Breast epithelium (tissue), 4 donors: ENCODE measurements at regions not wholly inside any gene's neighbourhood (a gene's known extent, or its start where the extent isn't known, plus 50 kb on each side); places are given as distances from the start of the nearest gene placed in this dataset.

Experiments used
- DNase-seq, 2 donors: peaks; one replicate each; pipeline ENCODE4 v3.0.0-alpha.2; 2019; ENCODE audit warnings: low spot score in 2 of 2
- H3K27ac ChIP-seq, 2 donors: fragments of 200-600 bp; sonication (generic) in 1 of 2; one replicate each; pipeline ENCODE4 v1.5.1; 2016 to 2019; ENCODE audit warnings: mild to moderate bottlenecking in 1 of 2
- H3K27me3 ChIP-seq, 2 donors: fragments of 200-600 bp; sonication (generic) in 1 of 2; one replicate each; pipeline versions ENCODE4 v1.5.1 to v1.6.0; 2017 to 2019; ENCODE audit warnings: control low read depth in 1 of 2, mild to moderate bottlenecking in 1 of 2
- H3K36me3 ChIP-seq: fragments of 200-600 bp; one replicate; pipeline ENCODE4 v1.5.1; 2019
- H3K4me1 ChIP-seq, 2 donors: fragments of 200-600 bp; sonication (generic); one replicate each; pipeline ENCODE4 v1.5.1; 2016 to 2019; ENCODE audit warnings: control low read depth in 1 of 2
- H3K4me3 ChIP-seq, 3 donors: fragments of 200-600 bp; sonication (generic); 1 replicate in 2 of 3; 2 replicates in 1 of 3; pipeline ENCODE4 v1.5.1; 2016 to 2019; ENCODE audit warnings: mild to moderate bottlenecking in 3 of 3, moderate library complexity in 2 of 3
- H3K9me3 ChIP-seq, 2 donors: fragments of 200-600 bp; sonication (generic) in 1 of 2; one replicate each; pipeline ENCODE4 v1.5.1; 2016 to 2019; ENCODE audit warnings: control low read depth in 1 of 2
- POLR2A ChIP-seq: fragments of 450-650 bp; IDR thresholded peaks from one replicate; pipeline ENCODE4 v1.6.1; 2016; ENCODE audit warnings: antibody characterized with exemption, mild to moderate bottlenecking, moderate library complexity
- POLR2AphosphoS5 ChIP-seq, 3 donors: sonication (generic); formaldehyde crosslinking; IDR thresholded peaks; one replicate each; pipeline ENCODE4 v1.6.1; 2017; ENCODE audit warnings: antibody characterized with exemption in 3 of 3
- intact Hi-C: fragments of 100-400 bp; cut with DNase I; formaldehyde crosslinking; loops from one replicate; pipeline ENCODE4 v1.15.1; 2023; ENCODE audit warnings: low total_unique reads
- TF ChIP-seq, protein P1 (sequence below), 3 donors: fragments of 450-650 bp; IDR thresholded peaks; one replicate each; pipeline ENCODE4 v1.5.1; 2016 to 2017; ENCODE audit warnings: antibody characterized with exemption in 3 of 3, mild to moderate bottlenecking in 3 of 3, moderate library complexity in 3 of 3

DNA sequence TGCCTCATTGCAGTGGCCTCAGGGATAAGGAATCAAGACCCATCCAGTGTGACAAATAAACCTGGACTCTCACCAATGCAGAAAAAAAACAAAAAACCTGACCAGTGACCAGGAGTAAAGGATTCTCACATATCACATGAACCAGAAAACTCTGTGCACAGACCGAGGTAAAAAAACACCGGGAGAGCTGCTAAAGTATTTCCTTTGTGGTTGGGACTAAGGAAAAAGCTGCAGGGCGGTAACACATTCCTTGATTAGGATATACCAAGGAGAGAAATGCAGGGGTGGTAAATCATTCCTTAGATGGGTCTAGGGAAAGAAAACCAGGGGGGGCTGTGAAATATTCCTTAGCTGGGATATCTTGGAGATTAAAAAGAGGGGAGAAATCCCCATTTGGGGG, 64.8 kb upstream of the ZNF85 start:
- H3K27me3 ChIP-seq: no peaks in the 10 kb centered on the region
- no peaks in the 10 kb centered on the region for H3K36me3 ChIP-seq
- no peak overlapping the region for H3K4me3 ChIP-seq
- DNase-seq: no peak
- no peaks in the 10 kb centered on the region for H3K4me1 ChIP-seq
- no peak for TF ChIP-seq POLR2A
- TF ChIP-seq POLR2AphosphoS5 (IDR thresholded peaks at IDR 0.05): no peak
- TF ChIP-seq, protein P1, sequence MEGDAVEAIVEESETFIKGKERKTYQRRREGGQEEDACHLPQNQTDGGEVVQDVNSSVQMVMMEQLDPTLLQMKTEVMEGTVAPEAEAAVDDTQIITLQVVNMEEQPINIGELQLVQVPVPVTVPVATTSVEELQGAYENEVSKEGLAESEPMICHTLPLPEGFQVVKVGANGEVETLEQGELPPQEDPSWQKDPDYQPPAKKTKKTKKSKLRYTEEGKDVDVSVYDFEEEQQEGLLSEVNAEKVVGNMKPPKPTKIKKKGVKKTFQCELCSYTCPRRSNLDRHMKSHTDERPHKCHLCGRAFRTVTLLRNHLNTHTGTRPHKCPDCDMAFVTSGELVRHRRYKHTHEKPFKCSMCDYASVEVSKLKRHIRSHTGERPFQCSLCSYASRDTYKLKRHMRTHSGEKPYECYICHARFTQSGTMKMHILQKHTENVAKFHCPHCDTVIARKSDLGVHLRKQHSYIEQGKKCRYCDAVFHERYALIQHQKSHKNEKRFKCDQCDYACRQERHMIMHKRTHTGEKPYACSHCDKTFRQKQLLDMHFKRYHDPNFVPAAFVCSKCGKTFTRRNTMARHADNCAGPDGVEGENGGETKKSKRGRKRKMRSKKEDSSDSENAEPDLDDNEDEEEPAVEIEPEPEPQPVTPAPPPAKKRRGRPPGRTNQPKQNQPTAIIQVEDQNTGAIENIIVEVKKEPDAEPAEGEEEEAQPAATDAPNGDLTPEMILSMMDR (IDR thresholded peaks at IDR 0.05): no peak
- H3K9me3 ChIP-seq: peaks cover 28 to 66% of the 10 kb centered on the region in 2 donors
- H3K27ac ChIP-seq: no peak overlapping the region
- intact Hi-C loops: no loop called here

DNA sequence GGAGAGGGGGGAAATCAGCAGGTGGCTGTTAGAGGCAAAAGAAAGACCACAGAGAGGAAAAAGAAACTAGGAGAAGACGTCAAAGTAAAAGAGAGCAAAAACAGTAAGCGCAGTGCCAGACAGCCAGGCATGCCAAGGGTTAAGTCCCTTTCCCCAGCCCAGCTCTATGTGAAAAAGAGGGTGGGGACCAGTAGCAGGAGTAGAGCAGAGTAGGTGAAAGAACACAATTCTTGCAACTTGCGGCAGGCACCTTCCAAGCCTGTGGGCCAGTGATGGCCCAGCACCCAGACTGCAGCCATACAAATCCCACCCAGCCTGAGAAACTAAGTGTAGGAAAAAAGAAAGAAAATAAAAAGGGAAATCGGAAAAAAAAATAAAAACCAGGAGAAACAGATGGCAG, 64.2 kb upstream of the ZNF85 start:
- no peaks in the 10 kb centered on the region for H3K36me3 ChIP-seq
- TF ChIP-seq, protein P1 (IDR thresholded peaks at IDR 0.05): no peak
- no peak for TF ChIP-seq POLR2A
- no peak for TF ChIP-seq POLR2AphosphoS5 (IDR thresholded peaks at IDR 0.05)
- peaks cover 28 to 63% of the 10 kb centered on the region in 2 donors for H3K9me3 ChIP-seq
- H3K27ac ChIP-seq: no peak overlapping the region
- no peaks in the 10 kb centered on the region for H3K27me3 ChIP-seq
- no peak overlapping the region for H3K4me3 ChIP-seq
- H3K4me1 ChIP-seq: no peaks in the 10 kb centered on the region
- intact Hi-C loops: no loop called here
- DNase-seq: no peak

DNA sequence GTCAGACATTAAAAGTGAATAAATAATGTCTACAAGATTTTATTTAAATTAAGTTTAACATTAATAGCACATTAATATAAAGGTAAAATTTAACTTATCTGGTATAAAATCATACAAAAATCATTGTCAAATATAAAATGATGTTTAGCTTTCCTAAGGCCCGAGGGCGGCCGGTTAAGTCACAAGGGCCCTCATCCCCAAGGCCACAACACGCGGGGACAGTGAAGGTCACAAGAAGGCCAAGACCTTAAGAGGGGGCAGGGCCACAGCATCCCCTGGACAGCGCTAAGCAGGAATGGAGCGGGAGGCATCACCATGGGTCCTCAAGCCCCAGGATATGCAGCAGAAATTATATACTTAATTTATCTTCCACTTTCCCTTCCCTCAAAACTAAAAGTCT, 62.7 kb upstream of the ZNF85 start:
- Histone ChIP-seq H3K9me3 (peaks cover 28 to 52% of the 10 kb centered on the region in 2 donors), H3K4me1 (no peaks in the 10 kb centered on the region), H3K27me3 (no peaks in the 10 kb centered on the region), H3K4me3 (no peak overlapping the region), H3K27ac (no peak overlapping the region), H3K36me3 (no peaks in the 10 kb centered on the region)
- TF ChIP-seq POLR2AphosphoS5 (IDR thresholded peaks at IDR 0.05) (no peak), POLR2A (no peak)
- no peak for DNase-seq
- intact Hi-C loops: no loop called here

DNA sequence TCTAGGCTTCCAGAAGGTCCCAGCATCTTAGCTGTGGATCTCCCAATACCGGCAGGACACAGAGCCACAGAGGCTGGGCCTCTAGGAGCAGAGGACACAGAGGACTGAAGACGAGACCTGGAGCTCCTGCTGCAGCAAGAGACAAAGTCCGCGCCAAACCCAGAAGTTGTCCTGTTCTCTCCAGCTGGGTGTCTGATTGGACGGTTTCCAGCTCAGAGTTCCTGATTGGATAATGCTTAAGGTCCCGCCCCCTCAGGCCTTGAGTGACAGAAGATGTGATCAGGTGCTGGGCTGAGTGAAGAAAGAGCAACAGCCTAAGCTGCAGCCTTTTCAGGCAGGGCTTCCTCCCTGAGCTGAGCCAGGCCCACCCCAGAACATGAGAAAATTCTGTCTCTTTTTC, 59.9 kb upstream of the ZNF85 start:
- Histone ChIP-seq H3K27ac (no peak overlapping the region), H3K36me3 (no peaks in the 10 kb centered on the region), H3K9me3 (peaks cover 19 to 29% of the 10 kb centered on the region in 2 donors), H3K27me3 (no peaks in the 10 kb centered on the region), H3K4me1 (no peaks in the 10 kb centered on the region), H3K4me3 (no peak overlapping the region)
- intact Hi-C loops: no loop called here
- DNase-seq: no peak
- TF ChIP-seq, protein P1 (IDR thresholded peaks at IDR 0.05): no peak
- no peak for TF ChIP-seq POLR2A
- TF ChIP-seq POLR2AphosphoS5 (IDR thresholded peaks at IDR 0.05): no peak
